ENCODE measurements at regions not wholly inside any gene's neighbourhood (a gene's known extent, or its start where the extent isn't known, plus 50 kb on each side); places are given as distances from the start of the nearest gene placed in this dataset.

DNA sequence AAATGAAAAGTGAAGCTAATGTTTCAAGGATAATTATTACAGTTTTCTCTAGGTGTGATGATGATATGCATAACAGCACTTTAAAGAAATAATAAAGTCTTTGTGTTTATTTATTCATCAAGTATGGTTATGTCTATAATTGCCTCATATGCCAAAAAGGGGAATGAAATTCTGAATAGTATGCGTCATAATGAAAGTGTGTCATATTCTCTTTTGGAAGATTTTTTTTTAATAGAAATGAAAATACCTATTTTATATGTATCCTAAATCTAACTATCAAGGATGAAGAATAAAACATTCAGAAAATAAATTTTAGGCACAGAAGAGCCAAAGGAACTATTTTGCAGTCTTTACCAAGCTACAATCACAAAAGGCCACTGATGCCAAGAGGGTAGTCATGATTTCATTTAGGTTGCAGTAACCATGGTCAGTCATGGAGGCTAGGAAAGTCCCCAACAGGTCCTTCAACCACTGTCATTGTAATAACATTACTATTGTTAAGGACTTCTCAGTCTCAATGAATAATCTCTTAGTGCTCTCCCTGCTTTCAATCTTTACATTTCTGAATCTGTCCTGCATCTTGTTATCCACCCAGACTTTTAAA lies 712.5 kb downstream of the DCDC2C start:
- TF ChIP-seq, protein P1, sequence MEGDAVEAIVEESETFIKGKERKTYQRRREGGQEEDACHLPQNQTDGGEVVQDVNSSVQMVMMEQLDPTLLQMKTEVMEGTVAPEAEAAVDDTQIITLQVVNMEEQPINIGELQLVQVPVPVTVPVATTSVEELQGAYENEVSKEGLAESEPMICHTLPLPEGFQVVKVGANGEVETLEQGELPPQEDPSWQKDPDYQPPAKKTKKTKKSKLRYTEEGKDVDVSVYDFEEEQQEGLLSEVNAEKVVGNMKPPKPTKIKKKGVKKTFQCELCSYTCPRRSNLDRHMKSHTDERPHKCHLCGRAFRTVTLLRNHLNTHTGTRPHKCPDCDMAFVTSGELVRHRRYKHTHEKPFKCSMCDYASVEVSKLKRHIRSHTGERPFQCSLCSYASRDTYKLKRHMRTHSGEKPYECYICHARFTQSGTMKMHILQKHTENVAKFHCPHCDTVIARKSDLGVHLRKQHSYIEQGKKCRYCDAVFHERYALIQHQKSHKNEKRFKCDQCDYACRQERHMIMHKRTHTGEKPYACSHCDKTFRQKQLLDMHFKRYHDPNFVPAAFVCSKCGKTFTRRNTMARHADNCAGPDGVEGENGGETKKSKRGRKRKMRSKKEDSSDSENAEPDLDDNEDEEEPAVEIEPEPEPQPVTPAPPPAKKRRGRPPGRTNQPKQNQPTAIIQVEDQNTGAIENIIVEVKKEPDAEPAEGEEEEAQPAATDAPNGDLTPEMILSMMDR (IDR thresholded peaks at IDR 0.05; ENCODE audit: low read length, missing control alignments): no peak
- DNase-seq (ENCODE audit: low read depth): no peak
- H3K4me3 ChIP-seq (replicated peaks; ENCODE audit: low read depth, low read length): no peak overlapping the region

DNA sequence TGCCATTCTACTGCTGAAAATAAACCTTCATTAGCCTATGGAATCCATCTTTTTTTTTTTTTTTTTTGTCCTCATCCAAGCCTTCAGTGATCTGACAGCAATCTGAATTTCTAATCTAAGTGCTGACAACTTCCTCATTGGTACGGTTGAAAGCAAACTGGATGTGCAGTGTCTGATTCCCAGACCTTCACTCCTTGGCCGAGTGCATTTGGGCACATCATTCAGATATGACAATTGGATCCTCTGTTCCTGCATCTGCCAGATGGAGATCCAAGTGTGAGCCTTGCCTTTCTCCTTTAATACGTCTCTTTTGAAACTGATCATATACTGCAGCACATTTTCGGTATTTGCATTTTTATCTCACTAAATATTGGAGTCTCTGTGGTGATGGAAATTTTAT lies 713.1 kb downstream of the DCDC2C start:
- DNase-seq (ENCODE audit: low read depth): no peak
- TF ChIP-seq, protein P1 (IDR thresholded peaks at IDR 0.05; ENCODE audit: low read length, missing control alignments): no peak
- no peak overlapping the region for H3K4me3 ChIP-seq (replicated peaks; ENCODE audit: low read depth, low read length)

DNA sequence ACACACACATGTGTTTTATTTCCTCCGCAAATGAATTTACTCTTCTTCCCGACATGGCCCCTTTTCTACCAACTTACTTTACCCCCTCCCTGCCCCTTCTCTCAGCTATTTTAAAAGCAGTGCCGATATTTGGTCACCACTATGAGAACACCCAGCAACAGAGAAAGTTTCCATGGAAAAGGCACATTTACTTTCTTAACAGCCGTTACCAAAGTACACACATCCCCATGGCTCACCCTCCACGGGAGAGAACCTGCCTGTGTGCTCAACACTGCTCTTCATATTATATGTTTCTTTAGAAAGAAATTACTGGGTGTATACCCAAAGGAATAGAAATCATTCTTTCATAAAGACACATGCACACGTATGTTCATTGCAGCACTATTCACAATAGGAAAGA lies 714.4 kb downstream of the DCDC2C start:
- H3K4me3 ChIP-seq (replicated peaks; ENCODE audit: low read depth, low read length): no peak overlapping the region
- TF ChIP-seq, protein P1 (IDR thresholded peaks at IDR 0.05; ENCODE audit: low read length, missing control alignments): no peak
- DNase-seq (ENCODE audit: low read depth): no peak

DNA sequence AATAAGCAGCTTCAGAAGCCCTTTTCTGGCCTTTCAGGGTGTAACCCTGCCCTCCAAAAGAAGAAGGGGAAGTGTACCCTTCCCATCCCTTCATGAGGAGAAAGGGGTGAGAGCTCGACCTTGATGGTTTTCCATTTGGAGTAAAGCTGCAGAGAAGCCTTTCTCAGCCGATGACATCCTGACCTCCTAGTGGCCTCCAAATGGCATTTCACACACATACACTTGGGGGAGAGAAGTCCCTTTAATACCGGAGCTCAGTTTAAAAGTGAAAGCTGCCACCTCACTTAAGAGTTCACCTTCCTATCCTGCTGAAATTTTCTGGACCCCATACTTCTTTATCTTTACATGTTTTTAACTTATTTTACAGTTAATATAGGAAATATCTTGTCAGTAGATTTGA lies 716.7 kb downstream of the DCDC2C start:
- H3K4me3 ChIP-seq (replicated peaks; ENCODE audit: low read depth, low read length): no peak overlapping the region
- TF ChIP-seq, protein P1 (IDR thresholded peaks at IDR 0.05; ENCODE audit: low read length, missing control alignments): no peak
- no peak for DNase-seq (ENCODE audit: low read depth)

DNA sequence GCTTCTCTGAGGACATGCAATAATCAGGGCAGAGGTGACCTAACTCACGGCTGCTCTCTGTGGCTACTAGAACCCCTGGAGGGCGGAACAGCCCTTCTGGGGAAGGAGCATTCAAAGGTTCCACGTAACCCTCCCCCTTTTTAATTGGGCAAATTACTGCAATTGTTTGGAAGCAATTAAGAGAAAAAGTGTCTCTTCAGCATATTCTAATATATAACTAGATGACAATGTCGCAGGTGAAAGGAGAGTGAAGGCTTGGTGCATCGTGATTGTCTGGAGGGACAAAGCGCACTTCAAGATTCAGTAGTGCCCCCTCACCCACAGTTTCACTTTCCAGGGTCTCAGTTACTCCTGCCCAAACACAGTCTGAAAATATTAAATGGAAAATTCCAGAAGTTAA lies 720.8 kb downstream of the DCDC2C start:
- no peak overlapping the region for H3K4me3 ChIP-seq (replicated peaks; ENCODE audit: low read depth, low read length)
- TF ChIP-seq, protein P1 (IDR thresholded peaks at IDR 0.05; ENCODE audit: low read length, missing control alignments): no peak
- no peak for DNase-seq (ENCODE audit: low read depth)

DNA sequence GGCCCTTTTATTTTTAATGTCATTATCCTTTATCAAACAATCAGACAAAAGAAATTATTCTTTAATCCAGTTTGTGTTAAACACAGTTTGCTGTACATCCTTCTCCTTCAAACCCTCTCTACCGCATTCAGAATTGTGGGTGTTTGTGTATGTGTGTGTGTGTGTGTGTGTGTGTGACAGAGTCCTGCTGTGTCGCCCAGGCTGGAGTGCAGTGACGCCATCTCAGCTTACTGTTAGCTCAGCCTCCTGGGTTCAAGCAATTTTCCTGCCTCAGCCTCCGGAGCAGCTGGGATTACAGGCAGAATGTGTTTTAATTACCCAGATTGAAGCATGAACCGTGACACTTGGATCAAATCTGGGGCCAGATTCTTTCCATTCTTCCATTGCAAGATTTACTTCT lies 723.7 kb downstream of the DCDC2C start:
- no peak overlapping the region for H3K4me3 ChIP-seq (replicated peaks; ENCODE audit: low read depth, low read length)
- DNase-seq (ENCODE audit: low read depth): no peak
- TF ChIP-seq, protein P1 (IDR thresholded peaks at IDR 0.05; ENCODE audit: low read length, missing control alignments): no peak

DNA sequence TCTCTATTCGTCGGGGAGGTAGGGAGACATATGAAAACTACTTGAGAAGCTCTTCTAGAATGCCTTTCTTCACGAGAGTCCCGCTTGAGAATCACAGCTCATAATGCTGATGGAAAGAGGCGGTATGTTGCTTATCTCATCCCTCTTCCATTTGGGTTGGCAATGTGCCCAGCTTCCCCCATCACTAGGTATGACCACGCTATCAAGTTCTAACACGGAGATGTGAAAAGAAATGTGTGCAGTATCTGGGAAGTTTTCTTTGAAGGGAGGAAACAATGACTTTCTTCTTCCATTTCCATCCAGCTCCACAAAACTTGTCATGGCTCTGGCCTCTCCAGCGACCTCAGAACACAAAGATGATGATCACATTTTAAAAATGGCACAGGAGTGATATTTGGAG lies 742.4 kb downstream of the DCDC2C start:
- H3K4me3 ChIP-seq (replicated peaks; ENCODE audit: low read depth, low read length): no peak overlapping the region
- TF ChIP-seq, protein P1 (IDR thresholded peaks at IDR 0.05; ENCODE audit: low read length, missing control alignments): no peak
- no peak for DNase-seq (ENCODE audit: low read depth)

Measured in fibroblast of pulmonary artery (primary cell).